Hippocampal formation (tissue), 2 donors: ENCODE measurements at regions not wholly inside any gene's neighbourhood (a gene's known extent, or its start where the extent isn't known, plus 50 kb on each side); places are given as distances from the start of the nearest gene placed in this dataset.
"Not testable (repeated sequence)": the region's sequence is repeated elsewhere in the genome, so short reads cannot be mapped to it uniquely, and the experiment has no call there.

Source experiments
- DNase-seq, 2 donors: peaks; one replicate each; lab custom pipeline; 2025; lab: John Stamatoyannopoulos, UW

- no peak for DNase-seq
Measured at GRCh38 chr3:117822416-117822815, 1112.8 kb downstream of the TUSC7 start.

GRCh38 chr3:117836296-117836695 lies 1126.7 kb downstream of the TUSC7 start:
- no peak for DNase-seq

DNA sequence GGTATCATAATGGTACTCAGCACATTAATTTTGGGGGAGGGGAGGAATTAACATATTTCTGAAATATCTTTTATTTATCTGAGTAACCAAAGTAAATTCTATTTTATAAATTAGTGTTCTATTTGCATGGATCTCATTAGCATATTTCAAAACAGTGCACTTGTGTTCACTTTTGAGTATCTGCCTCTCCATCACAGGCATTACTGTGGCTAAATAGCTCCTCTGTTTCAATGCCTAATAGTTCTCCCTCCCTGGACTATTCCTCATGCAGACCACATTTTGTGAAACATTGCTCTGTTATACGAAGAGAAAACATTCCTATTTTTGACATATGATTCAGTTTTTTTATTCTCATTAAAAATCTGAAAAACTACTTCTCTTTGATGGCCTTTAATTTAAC lies 1127.8 kb downstream of the TUSC7 start:
- peak in 1 of 2 donors; percentile 39 for DNase-seq

DNA sequence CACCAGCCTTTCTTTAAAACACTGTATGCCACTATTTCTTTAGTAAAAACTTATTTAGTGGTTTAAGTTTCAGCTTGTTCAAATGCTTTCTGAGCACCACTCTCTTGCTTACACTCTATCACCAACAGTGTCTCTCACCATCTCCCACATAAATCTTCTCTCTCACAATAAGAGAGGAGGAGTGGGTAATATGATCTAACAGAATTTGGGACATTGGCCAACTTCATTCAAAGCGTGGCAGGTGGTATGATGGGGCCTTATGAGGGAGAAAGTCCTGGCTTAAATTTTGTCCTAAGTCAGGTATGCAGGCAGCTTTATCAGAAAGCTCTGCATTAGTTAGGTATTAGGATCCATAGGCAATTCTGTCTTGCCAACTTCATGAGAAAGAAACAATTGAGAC lies 1132.5 kb downstream of the TUSC7 start:
- DNase-seq: no peak

DNA sequence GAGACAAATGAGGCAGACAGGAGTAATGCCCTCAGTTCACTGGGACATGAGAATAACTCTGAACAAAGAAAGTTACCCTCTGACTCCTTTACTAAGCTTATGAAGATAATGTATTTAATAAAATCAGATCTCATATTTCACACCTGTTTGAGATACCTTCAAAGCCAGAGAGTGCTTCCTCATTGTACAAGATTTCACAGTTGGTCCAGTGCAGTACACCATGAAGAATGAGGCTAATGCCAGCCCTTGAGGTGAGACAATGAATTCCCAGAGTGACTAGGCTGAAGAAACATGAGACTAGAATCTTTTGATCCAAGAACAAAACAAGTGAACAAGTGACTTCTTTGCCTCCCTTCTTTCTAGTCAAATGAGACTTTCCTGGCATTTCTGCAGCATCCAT lies 1133.8 kb downstream of the TUSC7 start:
- DNase-seq: no peak

GRCh38 chr3:117844676-117845075 lies 1135.1 kb downstream of the TUSC7 start:
- no peak for DNase-seq

- DNase-seq: no peak
Measured at GRCh38 chr3:117846238-117846637, 1136.7 kb downstream of the TUSC7 start.

DNA sequence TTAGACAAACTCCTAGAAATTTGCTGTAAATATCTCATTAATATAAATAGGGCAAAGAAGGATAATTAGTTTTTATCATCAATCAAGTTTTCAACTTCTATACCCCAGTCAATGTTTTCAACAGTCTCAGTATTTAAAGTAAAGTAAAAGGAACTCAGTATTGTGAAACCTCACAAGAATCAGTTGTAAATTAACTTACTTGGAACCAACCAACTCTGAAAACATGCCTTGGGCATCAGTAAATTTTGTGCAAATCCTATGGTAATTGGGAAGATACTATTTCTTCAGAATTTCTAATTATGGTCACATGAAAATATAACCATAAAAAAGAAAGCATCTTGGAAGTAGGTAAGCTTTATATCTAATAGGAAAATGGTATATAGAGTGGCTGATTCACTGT lies 1139.0 kb downstream of the TUSC7 start:
- no peak for DNase-seq

- DNase-seq: no peak
Measured at GRCh38 chr3:117853923-117854668, 1144.5 kb downstream of the TUSC7 start.

GRCh38 chr3:117856354-117856753 lies 1146.8 kb downstream of the TUSC7 start:
- no peak for DNase-seq

GRCh38 chr3:117863146-117863545 lies 1153.6 kb downstream of the TUSC7 start:
- no peak for DNase-seq

GRCh38 chr3:117865338-117865737 lies 1155.8 kb downstream of the TUSC7 start:
- DNase-seq: no peak

GRCh38 chr3:117868766-117869165 lies 1159.2 kb downstream of the TUSC7 start:
- no peak for DNase-seq

DNA sequence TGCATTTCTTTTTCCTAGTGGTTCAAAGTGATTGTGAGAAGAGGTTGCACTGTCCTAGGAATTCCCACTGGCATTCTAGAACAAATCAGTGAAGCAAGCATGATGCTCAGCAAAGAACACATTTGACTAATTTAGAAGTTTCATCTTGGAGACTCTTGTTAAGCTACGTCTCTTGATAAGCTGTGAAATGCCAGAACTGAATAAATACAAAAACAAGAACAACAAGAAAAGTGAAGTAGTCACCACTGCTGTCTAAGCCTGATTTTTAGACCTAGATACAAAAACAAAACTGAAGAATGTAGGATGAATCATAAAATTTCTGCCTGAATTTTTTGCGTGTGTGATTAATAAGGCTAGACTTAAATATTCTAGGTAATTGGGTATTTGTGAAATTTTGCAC lies 1162.4 kb downstream of the TUSC7 start:
- DNase-seq: no peak

DNA sequence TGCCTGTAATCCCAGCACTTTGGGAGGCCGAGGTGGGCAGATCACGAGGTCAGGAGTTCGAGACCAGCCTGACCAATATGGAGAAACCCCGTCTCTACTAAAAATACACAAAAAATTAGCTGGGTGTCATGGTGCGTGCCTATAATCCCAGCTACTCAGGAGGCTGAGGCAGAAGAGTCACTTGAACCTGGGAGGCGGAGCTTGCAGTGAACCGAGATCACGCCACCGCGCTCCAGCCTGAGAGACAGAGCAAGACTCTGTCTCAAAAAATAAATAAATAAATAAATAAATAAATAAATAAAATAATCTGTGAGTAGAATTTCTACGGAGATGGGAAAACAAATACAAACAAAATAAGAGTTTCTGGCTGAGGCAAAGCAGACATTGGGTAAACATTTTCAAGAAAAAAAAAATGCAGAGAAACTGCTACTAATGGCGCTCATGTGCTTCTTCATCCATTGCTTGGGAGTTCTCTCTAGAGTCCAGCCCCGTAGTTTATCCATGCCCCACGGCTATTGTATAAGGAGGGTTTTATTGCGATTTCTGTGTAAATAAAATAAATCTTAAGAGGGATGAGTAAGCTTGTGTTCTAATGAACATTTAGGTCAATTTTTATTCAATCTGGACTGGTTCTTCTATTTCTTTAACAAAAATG lies 1161.9 kb downstream of the IGSF11 start:
- not testable (repeated sequence) for DNase-seq

GRCh38 chr3:117873249-117873600 lies 1161.4 kb downstream of the IGSF11 start:
- peak; percentile 34 to 51 for DNase-seq

- DNase-seq: no peak
Measured at GRCh38 chr3:117874028-117874690, 1160.5 kb downstream of the IGSF11 start.

DNA sequence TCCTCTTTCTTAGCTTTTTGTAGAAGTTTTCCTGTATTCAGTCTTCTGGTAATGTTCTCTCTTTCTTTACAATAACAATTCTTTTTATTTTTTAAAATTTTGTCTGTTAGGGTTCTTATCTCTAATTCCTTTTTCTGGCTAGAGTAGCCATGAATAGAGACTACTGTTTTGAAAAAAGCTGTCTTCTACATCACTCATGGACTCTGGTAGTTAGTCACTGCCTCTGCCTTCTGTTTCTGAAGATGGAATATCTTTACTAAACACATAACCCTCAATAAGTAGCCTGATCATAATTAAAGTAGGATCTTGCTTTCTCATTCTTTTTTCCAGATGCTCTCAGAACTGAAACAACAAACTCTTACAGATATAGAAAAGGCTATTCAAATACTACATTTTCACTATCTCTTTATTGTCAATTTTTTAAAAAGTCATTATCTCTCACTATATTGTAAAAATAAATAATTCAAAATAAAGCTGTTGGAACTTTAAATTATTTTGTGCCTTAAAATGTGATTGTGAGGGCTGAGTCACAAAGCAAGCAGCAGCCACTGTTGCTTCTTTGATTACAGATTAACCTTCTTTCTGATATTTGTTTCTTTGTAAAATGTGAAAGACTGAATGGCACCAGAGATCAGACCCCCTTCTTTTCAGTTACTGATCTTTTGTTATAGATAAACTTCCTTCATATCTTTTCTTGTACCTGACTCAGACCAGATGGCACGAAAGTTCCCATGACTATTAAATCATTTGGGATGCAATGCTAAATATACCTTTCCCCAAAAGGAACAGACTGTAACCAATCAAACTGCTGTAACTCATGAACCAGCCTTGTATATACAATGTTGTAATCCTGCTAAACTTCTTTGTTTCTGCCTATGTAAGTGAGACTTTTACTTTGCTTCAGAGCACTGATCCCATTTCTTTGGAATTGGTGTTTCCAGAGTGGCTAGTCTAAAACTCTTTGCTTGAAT lies 1159.5 kb downstream of the IGSF11 start:
- no peak for DNase-seq

DNA sequence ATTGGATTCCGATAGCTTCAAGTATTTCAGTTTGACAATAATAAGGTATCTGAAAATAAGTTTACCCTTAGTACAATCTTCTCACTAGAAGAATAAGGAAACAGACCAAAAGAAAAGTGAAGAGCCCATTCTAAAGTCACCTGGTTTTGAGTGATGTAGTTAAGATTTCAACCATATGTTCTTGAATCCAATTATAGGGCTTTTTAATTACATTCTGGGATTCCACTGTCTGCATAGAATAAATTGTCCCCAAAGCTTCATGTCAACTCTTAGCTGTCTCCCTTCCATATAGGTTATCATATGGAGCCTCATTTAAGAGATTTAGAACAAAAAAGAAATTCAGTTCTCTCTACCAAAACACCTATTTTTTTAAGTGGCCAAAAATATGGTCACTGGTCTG lies 1158.8 kb downstream of the IGSF11 start:
- DNase-seq: no peak

GRCh38 chr3:117880638-117881037 lies 1154.0 kb downstream of the IGSF11 start:
- DNase-seq: no peak

GRCh38 chr3:117881210-117881609 lies 1153.4 kb downstream of the IGSF11 start:
- DNase-seq: no peak

DNA sequence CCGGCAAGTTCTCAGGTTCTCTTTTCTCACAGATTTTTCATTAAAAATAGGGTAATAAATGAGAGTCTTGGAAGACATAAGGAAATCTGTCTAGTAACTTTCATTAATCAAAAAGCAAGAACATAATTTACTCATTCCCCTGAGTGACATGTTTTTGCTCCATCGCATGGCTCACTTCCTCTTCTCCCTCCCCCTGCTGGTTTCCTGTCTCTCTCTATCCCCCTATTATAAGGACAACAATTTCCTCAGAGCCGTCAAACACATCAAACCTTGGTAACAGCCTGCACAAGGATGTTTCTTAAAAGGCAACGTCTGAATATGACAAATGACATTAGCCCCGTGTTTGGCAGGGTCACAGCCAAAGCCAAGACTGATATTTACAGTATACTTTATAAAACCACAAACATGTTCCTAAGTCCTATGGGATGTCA lies 1149.6 kb downstream of the IGSF11 start:
- no peak for DNase-seq
